HG03378 (cell line): ENCODE measurements at regions not wholly inside any gene's neighbourhood (a gene's known extent, or its start where the extent isn't known, plus 50 kb on each side); places are given as distances from the start of the nearest gene placed in this dataset.
"Not testable (repeated sequence)": the region's sequence is repeated elsewhere in the genome, so short reads cannot be mapped to it uniquely, and the experiment has no call there.

Experiments used
- ATAC-seq: cut with Tn5 transposase; IDR thresholded peaks from one replicate; pipeline ENCODE4 v1.9.1; 2021; ENCODE audit warnings: mild to moderate bottlenecking, moderate library complexity; ENCODE audit not compliant: unreplicated experiment

- ATAC-seq: no peak
Observed at GRCh38 chr2:139609109-139609508, 828.9 kb upstream of the NXPH2 start.

DNA sequence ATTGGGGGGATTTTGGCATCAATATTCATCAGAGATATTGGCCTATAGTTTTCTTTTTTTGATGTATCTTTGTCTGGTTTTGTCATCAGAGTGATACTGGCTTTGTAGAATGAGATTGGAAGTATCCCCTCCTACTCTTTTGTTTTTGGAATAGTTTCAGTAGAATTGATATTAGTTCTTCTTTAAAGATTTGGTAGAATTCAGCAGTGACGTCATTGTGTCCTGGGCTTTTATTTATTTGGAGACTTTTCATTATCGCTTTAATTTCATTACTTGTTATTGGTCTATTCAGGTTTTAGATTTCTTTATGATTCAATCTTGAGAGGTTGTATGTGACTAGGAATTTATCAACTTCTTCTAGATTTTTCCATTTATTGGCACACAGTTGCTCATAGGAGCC is 825.5 kb upstream of the NXPH2 start:
- no peak for ATAC-seq

- no peak for ATAC-seq
Observed at GRCh38 chr2:139600166-139600565, 820.0 kb upstream of the NXPH2 start.

GRCh38 chr2:139585101-139585500 is 804.9 kb upstream of the NXPH2 start:
- ATAC-seq: no peak

- ATAC-seq: no peak
Observed at GRCh38 chr2:139574371-139574770, 794.2 kb upstream of the NXPH2 start.

GRCh38 chr2:139556789-139557188 is 776.6 kb upstream of the NXPH2 start:
- ATAC-seq: no peak

GRCh38 chr2:139550873-139551272 is 770.7 kb upstream of the NXPH2 start:
- ATAC-seq: no peak

DNA sequence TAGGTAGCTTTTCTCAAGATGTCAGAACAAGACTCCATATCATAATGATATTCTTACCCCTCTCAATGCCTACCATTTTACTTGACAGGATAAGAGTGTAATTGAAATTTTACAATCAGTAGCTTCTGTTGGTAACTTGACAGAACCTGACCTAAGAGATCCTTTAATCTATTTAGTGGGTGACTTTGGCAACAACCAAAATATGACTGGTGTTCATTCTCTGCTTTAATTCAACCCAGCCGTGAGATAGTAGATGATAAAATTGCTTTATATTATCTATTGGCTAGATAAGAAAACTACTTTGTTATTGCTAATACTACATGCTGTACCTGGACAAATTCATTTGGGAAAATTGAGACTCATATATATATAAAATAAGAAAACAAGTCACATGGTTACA is 770.2 kb upstream of the NXPH2 start:
- no peak for ATAC-seq

DNA sequence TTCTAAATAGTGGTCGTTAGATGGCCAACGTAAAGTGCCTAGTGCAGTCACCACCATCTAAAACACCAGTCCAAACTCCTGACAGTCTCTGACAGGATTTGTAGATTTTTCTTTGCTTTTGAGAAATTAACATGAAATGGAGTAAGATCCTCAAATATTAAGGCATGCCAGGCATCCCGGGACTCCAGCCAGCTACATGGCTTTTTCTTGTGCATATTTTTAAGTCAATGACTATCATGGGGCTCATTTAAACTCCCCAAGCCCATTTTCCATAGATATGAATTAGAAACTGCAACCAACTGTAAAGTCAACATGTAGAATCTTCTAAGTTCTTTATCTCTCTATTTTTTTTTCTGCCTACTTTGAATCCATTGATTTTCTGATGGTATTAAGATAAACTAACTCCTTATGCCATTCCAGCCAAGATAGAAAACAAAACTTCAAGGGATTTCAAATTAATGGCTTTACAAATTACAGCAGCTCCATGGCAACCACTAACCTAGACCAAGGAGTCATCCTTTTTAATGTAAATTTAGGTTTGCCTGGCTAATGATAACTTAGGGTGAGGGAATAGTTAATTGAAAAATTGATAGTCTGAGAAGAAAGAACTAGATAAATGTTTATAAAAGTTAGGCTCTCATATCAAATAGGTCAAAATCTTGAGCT is 764.1 kb upstream of the NXPH2 start:
- no peak for ATAC-seq

DNA sequence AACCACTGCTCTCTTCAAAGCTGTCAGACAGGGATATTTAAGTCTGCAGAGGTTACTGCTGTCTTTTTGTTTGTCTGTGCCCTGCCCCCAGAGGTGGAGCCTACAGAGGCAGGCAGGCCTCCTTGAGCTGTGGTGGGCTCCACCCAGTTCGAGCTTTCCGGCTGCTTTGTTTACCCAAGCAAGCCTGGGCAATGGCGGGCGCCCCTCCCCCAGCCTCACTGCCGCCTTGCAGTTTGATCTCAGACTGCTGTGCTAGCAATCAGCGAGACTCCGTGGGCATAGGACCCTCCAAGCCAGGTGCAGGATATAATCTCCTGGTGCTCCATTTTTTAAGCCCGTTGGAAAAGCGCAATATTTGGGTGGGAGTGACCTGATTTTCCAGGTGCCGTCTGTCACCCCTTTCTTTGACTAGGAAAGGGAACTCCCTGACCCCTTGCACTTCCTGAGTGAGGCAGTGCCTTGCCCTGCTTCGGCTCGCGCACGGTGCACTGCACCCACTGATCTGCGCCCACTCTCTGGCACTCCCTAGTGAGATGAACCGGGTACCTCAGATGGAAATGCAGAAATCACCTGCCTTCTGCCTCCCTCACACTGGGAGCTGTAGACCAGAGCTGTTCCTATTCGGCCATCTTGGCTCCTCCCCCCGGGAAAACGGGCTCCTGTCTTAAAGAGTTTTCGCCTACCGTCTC is 758.3 kb upstream of the NXPH2 start:
- ATAC-seq: not testable (repeated sequence)

- no peak for ATAC-seq
Observed at GRCh38 chr2:139529080-139529479, 748.9 kb upstream of the NXPH2 start.

GRCh38 chr2:139526781-139527180 is 746.6 kb upstream of the NXPH2 start:
- no peak for ATAC-seq

GRCh38 chr2:139518321-139518720 is 738.1 kb upstream of the NXPH2 start:
- no peak for ATAC-seq

DNA sequence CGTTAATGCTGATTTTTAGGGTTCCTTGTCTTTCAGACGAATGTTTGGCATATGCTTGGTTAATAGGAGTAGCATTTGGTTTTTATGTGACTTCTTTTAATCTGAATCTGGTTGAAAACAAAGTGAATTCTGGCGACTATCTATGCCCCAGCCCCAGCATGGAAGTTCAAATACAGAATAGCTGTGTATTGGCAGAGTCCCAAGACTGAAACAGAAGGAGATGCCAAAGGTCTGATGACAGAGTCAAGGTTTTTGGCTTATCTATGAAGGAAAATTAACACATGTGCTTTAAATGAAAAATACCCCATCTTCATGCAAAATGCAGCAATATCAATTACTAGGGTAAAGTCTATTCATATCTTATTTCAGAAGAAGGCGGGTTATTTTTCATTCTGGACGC is 734.8 kb upstream of the NXPH2 start:
- ATAC-seq: no peak

DNA sequence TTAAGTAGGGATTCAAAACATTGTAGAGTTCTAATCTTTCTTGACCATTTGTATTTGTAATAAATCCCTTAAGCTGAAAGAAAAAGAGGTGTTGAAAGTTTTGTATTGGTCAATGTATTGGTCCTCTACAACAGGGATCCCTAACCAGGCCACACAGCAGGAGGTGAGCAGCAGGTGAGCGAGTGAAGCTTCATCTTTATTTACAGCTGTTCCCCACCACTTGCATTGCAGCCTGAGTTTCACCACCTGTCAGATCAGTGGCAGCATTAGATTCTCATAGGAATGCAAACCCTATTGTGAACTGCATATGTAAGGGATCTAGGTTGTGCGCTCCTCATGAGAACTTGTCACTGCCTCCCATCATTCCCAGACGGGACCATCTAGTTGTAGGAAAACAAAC is 715.7 kb upstream of the NXPH2 start:
- no peak for ATAC-seq

DNA sequence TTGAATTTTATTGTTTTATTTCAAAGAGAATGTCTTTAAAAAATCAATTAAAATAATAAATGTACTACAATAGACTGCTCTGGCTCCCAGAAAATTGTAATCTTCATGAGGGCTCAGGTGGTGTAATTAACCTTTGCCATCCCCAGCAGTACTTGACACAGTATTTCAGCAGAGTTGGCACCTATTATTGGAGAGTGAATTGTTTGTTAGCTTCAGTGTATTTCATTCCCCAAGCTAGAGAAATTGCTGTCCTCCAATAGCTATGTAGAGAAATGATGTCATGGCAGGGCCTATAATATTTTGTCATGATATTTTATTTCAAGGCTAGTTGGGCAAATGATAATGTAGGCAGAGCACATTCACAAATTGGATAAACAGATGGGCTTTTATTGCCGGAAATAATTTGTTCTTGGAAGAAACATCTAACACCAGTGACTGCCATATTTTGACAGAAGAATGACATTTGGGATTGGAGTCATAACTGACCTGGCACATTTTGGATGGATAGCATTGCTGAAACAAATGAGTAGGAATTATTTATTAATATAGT is 712.0 kb upstream of the NXPH2 start:
- ATAC-seq: no peak

- no peak for ATAC-seq
Observed at GRCh38 chr2:139480161-139480650, 700.0 kb upstream of the NXPH2 start.

GRCh38 chr2:139478165-139478914 is 698.1 kb upstream of the NXPH2 start:
- ATAC-seq: no peak

GRCh38 chr2:139477618-139478017 is 697.4 kb upstream of the NXPH2 start:
- no peak for ATAC-seq

GRCh38 chr2:139469985-139470384 is 689.8 kb upstream of the NXPH2 start:
- ATAC-seq: no peak

- no peak for ATAC-seq
Observed at GRCh38 chr2:139465789-139466188, 685.6 kb upstream of the NXPH2 start.

GRCh38 chr2:139457873-139458272 is 677.7 kb upstream of the NXPH2 start:
- no peak for ATAC-seq
